Kidney (tissue), 13 donors: ENCODE measurements at regions not wholly inside any gene's neighbourhood (a gene's known extent, or its start where the extent isn't known, plus 50 kb on each side); places are given as distances from the start of the nearest gene placed in this dataset.

Experiments used
- DNase-seq, 5 donors: peaks; one replicate each; pipeline ENCODE4 v3.0.0-alpha.2; 2013 to 2020
- FAIRE-seq: peaks from 2 replicates; lab custom pipeline; 2012; peaks lifted over from hg19 to GRCh38; lab: Jason Lieb, UNC
- H3K27ac ChIP-seq, 2 donors: one replicate each; pipeline ENCODE4 v1.7.0; 2013; ENCODE audit warnings: low read depth in 2 of 2, low read length in 2 of 2, inconsistent platforms in 1 of 2
- H3K27me3 ChIP-seq: one replicate; pipeline ENCODE4 v1.7.1; 2013; ENCODE audit warnings: low read length, inconsistent platforms; ENCODE audit not compliant: control insufficient read depth, insufficient read depth
- H3K36me3 ChIP-seq, 3 donors: one replicate each; pipeline versions ENCODE4 v1.7.0 to v1.7.1; 2013; ENCODE audit warnings: low read length in 3 of 3, control low read depth in 1 of 3, inconsistent platforms in 1 of 3; ENCODE audit not compliant: insufficient read depth in 3 of 3, control insufficient read depth in 2 of 3
- H3K4me1 ChIP-seq, 3 donors: one replicate each; pipeline versions ENCODE4 v1.7.0 to v1.7.1; 2013; ENCODE audit warnings: low read length in 3 of 3, inconsistent platforms in 1 of 3, low read depth in 1 of 3; ENCODE audit not compliant: control insufficient read depth in 2 of 3, insufficient read depth in 2 of 3
- H3K4me3 ChIP-seq, 3 donors: one replicate each; pipeline versions ENCODE4 v1.7.0 to v1.8.1; 2013; ENCODE audit warnings: low read length in 3 of 3, control low read depth in 1 of 3, inconsistent platforms in 1 of 3
- H3K9ac ChIP-seq, 3 donors: one replicate each; pipeline versions ENCODE4 v1.7.0 to v1.7.1; 2013; ENCODE audit warnings: low read length in 3 of 3, control low read depth in 1 of 3, inconsistent platforms in 1 of 3
- H3K9me3 ChIP-seq, 3 donors: one replicate each; pipeline versions ENCODE4 v1.7.0 to v1.7.1; 2013; ENCODE audit warnings: low read length in 3 of 3, control low read depth in 1 of 3, inconsistent platforms in 1 of 3; ENCODE audit not compliant: control insufficient read depth in 2 of 3, insufficient read depth in 1 of 3
- CTCF ChIP-seq: IDR thresholded peaks from 3 replicates; pipeline ENCODE4 v1.5.1; 2012; ENCODE audit warnings: mild to moderate bottlenecking, moderate library complexity, borderline replicate concordance; ENCODE audit not compliant: insufficient read depth; ENCODE audit errors: extremely low read depth
- intact Hi-C: fragments of 100-400 bp; cut with DNase I; formaldehyde crosslinking; loops from one replicate; pipeline ENCODE4 v1.11.1; 2022
- donor health status: control.
- donor health status: control.
- donor health status: control.
- donor health status: control.
- donor health status: control.
- donor health status: DM: yes; HTN: yes; CAD: no.
- donor health status: Normal renal cell carcinoma (clear cell type).

GRCh38 chr4:13263967-13264525, 220.1 kb downstream of the RAB28 start:
- no peak for TF ChIP-seq CTCF

DNA sequence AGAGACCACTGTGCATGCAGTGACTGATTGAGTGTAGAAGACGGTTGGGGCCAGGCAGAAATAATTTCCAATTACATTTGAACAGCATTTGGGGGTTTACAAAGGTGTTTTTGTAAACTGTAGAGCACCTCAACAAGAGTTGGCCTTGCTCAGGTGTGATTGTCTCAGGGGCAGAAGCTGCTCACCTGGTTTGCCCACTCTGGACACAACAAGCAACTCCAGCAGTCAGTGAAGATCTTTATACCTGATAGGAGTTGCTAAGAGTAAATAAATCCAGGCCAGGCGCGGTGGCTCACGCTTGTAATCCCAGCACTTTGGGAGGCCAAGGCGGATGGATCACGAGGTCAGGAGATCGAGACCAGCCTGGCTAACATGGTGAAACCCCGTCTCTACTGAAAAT, 221.3 kb downstream of the RAB28 start:
- no peak overlapping the region for H3K4me3 ChIP-seq
- H3K4me1 ChIP-seq = no peaks in the 10 kb centered on the region
- H3K27me3 ChIP-seq = no peaks in the 10 kb centered on the region
- H3K27ac ChIP-seq = no peak overlapping the region
- no peaks in the 10 kb centered on the region for H3K9me3 ChIP-seq
- FAIRE-seq (no peak), DNase-seq (no peak)
- TF ChIP-seq CTCF = no peak
- intact Hi-C loops = no loop called here
- no peak overlapping the region for H3K9ac ChIP-seq
- no peaks in the 10 kb centered on the region for H3K36me3 ChIP-seq

More at GRCh38 chr4:13263967-13264525, 220.1 kb downstream of the RAB28 start:
- H3K27ac ChIP-seq = no peak overlapping the region
- H3K4me3 ChIP-seq = no peak overlapping the region
- intact Hi-C loops = no loop called here
- H3K27me3 ChIP-seq = no peaks in the 10 kb centered on the region
- no peaks in the 10 kb centered on the region for H3K36me3 ChIP-seq
- no peak for FAIRE-seq
- no peaks in the 10 kb centered on the region for H3K9me3 ChIP-seq
- no peak overlapping the region for H3K9ac ChIP-seq
- DNase-seq = no peak
- H3K4me1 ChIP-seq = no peaks in the 10 kb centered on the region

- DNase-seq = peak in 3 of 5 donors; percentile 48 to 83 (median 74)
- Histone ChIP-seq H3K36me3 (no peaks in the 10 kb centered on the region), H3K9ac (no peak overlapping the region), H3K4me1 (no peaks in the 10 kb centered on the region), H3K27me3 (no peaks in the 10 kb centered on the region), H3K27ac (no peak overlapping the region), H3K4me3 (no peak overlapping the region), H3K9me3 (no peaks in the 10 kb centered on the region)
- FAIRE-seq = no peak
- no peak for TF ChIP-seq CTCF
- intact Hi-C loops = no loop called here
Measured at GRCh38 chr4:13261486-13262257, 222.5 kb downstream of the RAB28 start.
